ENCODE measurements at regions not wholly inside any gene's neighbourhood (a gene's known extent, or its start where the extent isn't known, plus 50 kb on each side); places are given as distances from the start of the nearest gene placed in this dataset.
"Not testable (repeated sequence)": the region's sequence is repeated elsewhere in the genome, so short reads cannot be mapped to it uniquely, and the experiment has no call there.

DNA sequence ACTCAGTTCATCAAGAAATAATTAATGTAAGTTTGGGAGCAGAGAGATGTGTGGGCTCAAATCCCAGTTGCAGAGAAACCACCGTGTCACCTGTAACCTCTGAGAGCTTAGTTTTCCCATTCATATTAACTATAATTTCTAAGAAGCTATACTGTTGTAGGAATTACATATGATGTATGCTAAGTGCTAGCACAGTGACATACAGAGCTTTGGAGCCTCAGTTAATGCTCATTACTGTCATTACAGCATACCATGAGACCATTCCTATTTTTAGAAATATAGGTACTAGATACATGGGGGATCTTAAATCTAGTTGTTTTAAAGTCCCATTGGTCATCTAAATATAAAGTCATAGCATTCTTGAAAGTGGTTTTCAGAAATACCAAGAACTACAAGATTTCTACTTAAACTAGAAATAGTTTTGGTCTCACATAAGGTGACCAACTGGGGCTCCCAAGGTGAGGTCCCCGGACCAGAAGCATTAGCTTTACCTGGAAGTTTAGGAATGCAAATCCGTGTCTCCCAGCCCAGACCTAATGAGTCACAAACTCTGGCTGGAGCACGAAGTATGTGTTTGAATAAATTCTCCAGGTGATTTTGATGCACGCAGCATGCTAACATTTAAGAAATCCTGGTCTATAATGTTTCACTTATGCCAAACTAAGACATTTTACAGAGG lies 144.6 kb downstream of the LACC1 start:
- no peak for DNase-seq

DNA sequence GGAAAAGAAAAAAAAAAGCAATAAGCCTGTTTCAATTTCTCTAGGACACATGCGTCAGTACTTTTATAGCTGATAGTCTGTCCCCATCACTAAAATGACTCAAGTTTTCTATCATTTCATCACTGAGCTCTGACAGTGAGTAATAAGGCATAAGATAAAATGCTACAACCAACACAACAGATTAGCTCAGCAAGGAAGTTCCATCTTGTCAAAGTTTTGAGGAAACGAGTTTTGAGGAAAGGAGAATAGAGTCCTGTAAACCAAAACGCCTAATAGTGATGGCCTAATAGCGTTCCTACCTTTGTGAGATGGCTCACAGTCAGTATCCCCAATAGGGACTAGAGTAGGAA lies 145.1 kb downstream of the LACC1 start:
- DNase-seq = no peak

DNA sequence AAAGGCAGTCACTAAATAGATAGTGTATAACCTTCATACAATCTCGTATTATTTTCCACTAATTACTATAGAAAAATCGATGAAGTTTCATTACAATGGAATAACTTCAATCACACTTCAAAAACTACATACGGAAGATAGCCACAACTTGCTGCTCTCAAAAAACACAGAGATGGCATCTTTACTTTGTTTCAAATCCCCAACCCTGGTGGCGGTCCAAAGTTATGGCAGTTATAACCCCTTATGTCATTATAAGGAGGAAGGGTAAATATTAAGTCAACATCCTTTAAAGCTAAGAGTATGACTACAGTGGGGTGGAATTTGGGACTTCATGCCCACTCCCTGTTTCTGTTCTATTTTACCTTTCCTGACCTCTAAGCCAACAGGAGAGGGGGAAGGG lies 146.5 kb downstream of the LACC1 start:
- no peak for DNase-seq

DNA sequence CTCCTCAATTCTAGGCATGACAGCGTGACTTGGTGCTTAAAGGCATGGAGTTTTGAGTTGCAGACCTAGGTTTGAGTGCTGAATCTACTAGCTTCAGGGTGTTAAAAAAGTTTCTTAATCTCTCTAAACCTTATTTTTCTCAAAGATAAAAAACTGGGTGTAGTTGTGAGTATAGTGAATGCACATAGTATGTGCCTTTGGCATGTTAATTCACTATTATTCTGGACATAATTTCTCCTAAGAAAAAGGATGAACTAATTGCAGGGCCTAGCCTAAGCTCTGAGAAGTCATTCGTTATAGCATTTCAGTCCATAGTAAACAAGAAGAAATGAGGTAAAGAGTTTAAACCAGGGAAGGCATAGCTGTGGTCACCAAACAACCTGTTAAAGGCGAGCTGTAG lies 149.0 kb downstream of the LACC1 start:
- no peak for DNase-seq

DNA sequence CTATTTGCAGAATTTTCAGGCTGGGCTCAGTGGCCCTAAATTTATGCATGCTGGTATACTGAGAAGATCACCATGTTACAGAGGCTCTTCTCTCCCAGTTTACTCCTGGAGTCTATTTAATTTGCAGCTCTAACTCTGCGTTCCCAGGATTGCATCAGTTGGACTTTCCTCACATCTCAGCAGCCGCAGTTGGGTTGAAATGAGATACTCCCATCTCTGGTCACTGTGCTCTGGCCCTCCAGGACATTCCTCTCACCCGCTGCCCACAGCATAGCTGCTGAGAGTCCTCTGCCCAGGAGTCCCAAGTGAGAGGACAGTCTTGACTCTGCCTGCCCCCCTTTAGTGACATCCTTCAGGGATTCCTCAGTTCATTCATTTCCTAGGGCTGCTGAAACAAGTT lies 150.9 kb downstream of the LACC1 start:
- no peak for DNase-seq

DNA sequence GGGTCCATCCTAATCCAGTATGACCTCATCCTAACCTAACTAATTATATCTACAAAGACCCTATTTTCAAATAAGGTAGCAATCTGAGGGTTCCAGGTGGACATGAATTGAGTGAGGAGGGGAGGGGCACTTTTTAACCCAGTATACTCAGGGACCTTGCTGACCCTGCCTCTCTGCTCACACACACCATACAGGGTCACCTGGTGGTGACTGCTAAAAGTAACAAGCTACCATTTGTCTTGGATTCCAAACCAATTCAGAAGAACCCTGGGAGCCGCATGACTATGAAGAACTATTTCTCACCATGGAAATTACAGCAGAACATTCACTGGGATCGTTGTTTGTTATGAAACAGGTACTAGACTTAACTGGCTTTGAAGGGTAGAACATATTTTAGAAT lies 151.9 kb downstream of the LACC1 start:
- DNase-seq = no peak

DNA sequence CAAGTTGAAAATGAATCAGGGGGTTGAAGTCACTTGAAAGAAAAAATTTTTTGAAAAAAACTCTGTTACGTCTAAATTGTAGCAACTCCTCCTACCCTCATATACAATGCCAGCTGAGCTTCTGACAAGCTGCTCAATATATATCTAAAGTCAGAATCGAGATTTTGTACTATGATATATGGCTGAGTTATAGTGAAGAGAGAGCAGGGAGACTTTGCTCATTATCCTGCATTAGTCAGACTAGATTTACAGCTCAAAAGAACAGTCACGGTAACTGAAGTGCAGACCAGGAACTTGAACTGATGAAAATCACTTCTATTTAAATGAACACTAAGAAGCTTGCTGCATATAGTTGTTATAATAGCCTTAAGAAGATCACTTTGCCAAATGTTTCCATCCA lies 153.1 kb downstream of the LACC1 start:
- no peak for DNase-seq

DNA sequence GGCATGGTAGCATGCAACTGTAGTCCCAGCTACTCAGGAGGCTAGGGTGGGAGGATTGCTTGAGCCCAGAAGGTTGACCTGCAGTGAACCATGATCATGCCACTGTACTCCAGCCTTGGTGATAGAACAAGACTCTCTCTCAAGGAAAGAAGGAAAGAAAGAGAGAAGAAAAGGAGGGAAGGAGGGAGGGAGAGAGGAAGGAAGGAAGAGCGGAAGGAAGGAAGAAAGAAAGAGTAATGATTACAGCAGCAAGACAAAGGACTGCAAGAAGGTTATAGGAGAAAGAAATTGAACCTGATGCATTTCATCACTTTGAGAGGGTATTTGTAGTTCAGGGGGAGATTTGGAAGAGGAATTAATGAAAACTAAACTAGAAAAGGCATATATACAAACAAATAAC lies 155.7 kb downstream of the LACC1 start:
- DNase-seq = no peak

DNA sequence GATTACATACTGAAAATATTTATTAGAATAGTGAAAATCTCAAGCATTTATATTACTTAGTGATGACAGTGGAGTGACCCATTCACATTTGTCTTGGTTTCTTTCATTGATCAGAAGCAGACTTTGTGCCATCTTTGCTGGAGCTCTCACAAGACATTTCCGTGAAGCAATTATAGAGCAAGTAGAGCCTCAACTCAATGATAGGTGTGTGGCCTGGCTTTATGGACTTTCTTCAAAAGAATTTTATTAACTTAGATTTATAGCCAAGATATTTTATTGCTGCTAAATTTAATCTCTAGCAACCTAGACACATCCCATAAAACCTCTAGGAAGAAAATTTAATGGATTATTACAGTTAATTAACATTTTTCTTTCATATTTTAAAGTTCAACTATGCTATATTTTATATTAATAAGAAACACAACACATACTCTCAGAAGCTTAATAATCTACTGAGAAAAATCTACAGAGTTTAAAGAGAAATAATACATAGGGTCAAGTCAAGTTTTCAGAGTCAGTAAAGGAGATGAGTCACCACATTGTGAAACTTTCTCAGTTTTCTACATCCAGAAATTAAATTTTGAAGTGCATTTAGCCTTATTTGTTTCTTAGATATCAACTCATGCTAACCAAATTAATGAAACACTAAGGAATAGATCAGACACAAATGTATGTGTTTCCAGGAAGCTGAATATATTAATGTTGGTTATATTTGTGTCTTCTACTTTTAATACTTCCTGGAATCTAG lies 160.5 kb downstream of the LACC1 start:
- DNase-seq = no peak

DNA sequence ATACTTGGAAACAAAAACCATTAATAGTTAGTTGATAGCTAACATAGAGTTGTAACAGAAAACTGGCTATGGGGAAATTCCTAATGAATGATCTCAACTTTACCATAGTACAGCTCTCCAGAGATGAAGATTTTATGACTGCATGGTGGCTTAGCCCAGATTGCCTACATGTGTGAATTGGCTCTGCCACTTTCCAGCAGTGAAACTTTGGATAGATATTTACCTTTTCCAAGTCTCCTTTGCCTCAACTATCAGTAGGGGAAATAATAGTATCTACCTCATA lies 161.1 kb downstream of the LACC1 start:
- no peak for DNase-seq

DNA sequence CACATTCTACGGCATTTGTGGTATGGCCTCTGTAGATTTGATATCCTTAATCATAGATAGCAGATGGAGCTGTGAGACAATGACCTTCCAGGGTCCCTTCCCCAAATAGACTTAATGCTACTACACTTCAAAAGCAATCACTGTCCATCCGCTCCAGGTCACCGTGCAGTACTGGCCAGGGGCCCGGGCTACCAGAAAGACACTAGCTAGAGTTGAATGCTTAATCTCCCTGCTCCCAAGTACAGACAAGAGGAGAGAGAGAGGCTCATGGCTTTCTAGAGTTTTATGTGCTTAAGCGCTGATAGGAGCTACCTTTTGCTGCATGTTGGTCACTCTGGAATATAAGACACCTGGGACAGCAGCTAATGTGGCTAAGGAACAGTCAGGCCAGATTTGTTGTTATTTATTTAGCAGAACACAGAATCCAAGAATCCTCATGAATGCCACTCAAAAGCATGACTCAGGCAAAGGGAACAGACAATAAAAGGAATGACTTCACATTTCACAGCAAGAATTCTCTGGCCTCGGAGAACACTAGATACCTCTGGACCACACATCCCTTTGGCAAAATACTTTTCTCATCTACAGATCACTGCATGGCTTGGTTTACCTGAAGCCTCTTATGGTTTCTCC lies 165.0 kb downstream of the LACC1 start:
- no peak for DNase-seq

DNA sequence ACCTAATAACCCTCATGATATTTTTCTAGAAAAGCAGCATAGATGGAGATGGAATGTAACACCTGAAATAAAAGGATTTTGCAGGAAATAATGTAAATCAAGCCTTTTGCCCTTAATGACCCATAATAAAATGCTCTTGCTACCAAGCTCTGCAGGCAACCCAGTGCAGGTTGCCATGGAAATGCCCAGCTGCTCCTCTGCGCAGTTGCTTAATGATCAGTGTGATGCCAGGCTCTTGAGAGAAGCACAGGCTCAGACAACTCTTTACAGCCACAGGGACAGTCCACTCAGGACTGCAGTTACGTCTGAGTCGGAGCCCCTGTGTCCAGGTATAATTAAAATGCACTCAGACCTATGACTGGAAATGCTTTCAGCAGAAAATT lies 165.5 kb downstream of the LACC1 start:
- DNase-seq = no peak

DNA sequence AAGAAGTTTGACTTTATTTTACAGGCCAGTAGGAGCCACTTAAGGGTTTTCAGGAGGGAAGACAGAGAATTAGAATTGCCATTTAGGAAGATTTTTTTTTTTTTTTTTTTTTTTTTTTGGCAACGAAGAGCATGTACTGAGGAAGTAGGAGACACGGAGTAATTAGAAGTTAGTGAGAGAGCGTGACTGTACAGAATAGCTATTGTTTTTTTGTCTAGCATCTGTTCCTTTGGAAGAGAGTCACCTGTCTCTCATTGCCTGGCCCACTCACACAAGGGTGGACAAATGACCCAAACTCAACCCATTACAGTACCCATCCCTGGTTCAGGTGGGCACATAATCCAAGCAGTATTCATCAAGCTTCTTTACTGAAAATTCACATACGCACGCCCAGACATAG lies 166.7 kb downstream of the LACC1 start:
- DNase-seq = no peak

DNA sequence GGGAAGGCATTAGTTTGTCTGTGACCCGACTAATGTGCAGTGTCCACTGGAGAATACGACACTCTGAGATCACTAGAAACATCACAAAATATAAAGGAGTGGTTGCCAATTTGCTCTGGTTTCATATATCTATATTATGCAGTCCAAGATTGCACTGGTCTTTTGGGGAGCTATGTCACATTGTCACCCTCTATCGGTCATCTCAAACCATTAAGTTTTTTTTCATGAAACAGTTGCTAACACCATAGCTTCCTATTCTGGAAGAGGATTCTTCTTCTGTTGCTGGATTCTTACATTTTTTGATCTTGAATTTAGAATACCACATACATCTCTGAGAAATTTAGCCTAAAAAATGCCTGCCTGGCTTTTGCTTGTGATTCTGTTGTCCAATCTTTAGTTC lies 168.6 kb downstream of the LACC1 start:
- DNase-seq = no peak

DNA sequence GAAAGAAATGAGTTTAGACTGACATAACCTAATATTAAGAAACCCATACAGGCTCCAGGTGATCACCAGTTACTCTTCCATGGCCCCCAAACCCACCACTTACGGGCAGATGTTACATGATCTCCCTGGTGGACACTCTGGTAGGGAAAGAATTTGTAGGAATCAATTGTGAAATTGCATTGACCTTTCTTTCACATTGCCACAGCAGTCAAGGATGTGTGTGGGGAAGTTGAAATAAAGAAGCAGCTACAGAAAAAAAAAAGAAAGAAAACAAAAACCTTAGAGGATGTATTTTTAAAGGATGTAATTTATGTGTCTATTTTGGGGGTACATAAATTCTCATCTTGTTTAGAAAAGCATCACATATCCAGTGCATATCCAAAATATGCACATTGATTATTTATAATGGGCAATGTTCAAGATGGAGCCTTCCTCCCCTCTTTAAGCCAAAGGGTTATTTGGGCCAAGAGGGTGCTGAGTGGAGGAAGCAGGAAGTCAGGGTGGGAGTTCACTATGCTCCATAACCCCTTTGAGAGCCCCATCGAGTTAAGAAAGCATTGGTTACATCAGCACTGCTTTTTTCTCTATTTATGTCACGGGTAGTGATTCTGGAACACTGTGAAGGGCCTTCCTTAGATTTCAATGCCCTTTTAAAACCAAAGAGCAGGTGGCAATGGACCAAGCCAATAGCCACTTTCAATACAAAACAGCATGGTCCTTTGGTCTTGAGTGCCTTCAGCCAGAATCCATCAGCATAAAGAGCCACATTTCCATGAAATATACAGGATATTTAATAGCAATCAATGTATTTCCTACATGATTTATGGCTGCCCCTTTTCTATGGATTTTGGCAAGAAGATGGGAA lies 169.6 kb downstream of the LACC1 start:
- DNase-seq = no peak

DNA sequence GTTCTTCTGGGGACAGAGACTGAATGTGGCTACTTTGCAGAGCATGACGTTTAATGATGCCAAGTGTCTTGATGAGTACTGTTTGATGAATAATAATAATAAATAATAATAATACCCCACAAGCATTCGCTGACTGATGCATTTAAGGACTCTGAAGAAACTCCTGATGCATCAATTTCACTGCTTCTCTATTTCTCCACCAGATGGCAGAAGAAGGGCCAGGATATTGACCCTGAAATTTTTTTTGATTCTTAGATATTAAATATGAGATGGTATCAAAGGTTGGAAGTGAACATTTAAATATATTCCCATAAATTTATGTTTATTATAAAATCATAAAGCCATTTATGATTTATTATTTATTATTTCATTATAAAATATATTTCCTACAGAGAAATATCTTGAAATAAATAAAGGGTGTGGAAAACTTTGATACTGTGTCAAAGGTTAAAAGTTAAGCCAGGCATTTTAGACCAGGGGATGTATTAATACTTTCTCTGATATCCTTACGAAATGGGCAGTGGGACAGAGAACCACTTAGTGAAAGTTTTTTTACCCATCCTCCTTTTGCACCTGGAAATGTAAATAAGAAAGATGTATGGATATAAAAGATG lies 170.9 kb downstream of the LACC1 start:
- DNase-seq = peak in 1 of 2 experiments; percentile 32

DNA sequence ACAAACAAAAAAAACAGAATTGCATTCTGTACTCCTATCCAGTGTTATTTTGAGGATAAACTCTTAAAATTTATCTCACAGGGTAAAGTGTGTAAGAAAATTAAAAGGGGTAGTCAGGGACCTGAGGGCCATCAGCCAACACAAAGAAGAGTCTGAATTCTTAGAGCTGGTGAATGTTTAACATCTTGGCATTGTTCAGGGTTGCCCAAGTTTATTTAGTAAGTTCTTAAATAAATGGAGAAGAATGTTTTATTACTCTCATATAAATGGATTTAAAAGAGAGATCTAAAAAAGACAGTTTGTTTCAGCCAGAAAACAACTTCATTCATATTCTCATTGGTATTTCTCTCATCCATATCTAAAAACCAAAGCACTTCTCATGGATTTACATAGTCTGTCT lies 171.7 kb downstream of the LACC1 start:
- DNase-seq = no peak

DNA sequence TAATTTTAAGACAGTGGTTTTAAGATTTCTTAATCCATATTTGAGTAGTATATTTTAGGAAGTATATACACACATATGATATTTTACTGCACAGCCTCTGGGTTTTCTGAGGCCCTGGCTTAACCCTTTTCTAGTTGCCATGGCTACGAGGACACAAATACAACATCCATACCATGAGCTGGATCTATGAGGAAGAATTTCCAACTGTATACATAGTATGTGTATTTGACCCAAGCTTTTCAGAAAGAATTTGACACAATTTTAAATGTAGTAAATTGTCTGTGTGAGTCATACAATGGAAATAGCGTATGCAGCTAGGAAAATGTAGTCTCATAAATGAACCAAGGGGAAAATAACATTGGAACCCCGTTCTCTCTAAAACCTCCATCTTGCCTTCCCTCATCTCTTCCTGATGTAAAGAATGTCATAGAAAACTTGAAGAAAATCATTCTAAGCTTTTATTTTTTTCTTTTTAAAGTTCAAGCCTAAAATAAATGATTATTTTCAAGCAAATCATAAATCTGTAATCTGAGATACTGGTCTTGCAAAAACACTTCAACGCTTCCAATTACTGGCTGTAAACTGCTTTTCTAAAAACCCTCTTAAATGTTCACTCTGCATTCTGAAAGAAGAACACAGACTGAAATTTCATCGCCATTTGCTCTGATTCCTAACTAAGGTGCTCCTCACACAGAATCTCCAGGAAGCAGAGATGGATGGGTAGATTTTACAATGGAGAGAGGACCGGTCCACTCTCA lies 172.4 kb downstream of the LACC1 start:
- no peak for DNase-seq

DNA sequence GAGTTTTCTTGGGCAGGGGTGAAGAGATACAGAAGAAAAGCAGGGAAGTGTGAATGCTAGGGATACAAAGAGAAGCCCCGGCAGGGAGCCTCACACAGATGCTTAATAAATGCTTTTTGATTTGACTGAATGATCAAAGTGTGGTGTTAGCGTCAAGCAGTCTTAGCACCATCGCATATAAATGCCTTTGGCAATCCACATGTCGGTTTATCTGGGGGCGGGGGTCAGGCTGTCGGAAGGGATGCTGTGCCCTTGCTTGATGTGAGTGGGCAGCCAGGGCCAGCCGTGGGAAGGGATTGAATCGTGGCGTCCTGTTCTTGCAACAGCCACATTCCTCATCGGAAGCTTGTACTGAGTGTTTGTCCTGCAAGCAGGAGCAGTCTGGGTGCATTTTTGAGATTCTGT lies 173.1 kb downstream of the LACC1 start:
- no peak for DNase-seq

DNA sequence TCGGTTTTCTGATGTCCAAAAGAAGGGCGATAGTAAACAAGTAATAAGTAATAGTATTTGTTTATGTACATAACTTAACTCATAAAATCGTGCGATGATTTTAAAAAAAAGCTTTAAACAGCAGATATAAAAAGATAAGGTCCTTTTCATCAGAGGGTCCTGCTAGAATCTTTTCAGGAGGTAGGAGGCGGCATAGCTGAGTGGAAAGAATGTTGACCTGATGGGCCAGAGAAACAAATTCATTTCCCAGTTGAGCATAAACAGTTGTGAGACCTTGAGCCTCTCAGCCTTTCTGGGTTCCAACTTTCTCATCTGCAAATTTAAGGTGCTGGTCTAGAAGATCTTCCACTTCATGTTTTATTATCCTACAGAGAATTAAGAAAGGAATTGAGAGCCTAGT lies 173.5 kb downstream of the LACC1 start:
- no peak for DNase-seq

DNA sequence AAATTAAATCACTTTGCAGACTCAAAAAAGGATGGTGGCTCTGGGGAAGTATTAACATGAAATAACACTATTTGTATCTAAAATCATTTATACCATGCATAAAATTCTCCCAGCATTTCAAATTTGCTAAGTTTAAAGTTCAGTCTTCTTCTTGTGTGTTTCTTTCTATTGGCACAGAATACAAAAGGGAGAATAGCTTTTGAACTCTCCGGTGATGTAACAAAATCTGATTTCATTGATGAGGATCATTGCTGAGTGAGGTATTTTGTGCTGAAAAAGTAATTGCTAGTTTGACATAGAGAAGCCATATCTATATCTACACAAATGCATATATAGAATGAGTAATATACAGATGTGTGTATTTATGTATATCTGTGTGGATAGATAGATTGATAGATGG lies 174.8 kb downstream of the LACC1 start:
- no peak for DNase-seq

DNA sequence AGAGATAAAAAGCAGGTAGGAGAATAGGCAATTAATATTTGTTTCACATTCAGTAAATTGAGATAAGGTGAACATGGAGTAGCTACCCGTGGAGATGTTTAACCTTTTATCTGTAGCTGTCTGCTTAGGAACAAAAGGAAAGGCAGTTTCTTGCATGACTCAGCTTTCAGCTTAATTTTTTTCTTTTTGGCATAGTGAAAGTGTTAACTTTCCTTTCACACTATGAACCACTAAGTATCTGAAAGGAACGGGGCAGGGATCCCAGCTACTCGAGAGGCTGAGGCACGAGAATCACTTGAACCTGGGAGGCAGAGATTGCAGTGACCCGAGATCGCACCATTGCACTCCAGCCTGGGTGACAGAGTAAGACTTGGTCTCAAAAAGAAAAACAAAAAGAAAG lies 176.0 kb downstream of the LACC1 start:
- DNase-seq = not testable (repeated sequence)

DNA sequence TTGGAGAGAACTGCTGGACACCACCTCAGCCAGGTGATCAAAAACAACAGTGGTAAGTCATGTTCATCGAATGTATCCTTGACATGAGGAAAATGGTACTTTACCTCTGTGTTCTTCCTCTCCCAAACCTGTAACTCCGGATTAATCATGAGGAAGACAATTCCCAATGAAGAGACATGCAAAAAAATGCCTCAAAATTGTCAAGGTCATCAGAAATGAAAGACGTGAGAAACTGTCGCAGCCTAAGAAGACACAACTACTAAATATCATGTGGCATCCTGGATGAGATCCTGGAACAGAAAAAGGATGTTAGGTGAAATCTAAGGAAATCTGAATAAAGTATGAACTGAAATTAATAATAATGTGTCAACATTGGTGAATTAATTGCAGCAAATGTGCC lies 178.4 kb downstream of the LACC1 start:
- no peak for DNase-seq

Data from SW 1271 (cell line).